IPS-NIHi7 (cell line): ENCODE measurements at regions not wholly inside any gene's neighbourhood (a gene's known extent, or its start where the extent isn't known, plus 50 kb on each side); places are given as distances from the start of the nearest gene placed in this dataset.
"Not testable (repeated sequence)": the region's sequence is repeated elsewhere in the genome, so short reads cannot be mapped to it uniquely, and the experiment has no call there.

ENCODE experiments used
- DNase-seq: peaks from one replicate; pipeline ENCODE4 v3.0.0; 2012; ENCODE audit warnings: mixed read lengths; ENCODE audit errors: extremely low spot score

GRCh38 chr5:28313321-28313951 is 1275.0 kb upstream of the CDH9 start:
- no peak for DNase-seq

- no peak for DNase-seq
Measured at GRCh38 chr5:28310696-28311095, 1272.3 kb upstream of the CDH9 start.

DNA sequence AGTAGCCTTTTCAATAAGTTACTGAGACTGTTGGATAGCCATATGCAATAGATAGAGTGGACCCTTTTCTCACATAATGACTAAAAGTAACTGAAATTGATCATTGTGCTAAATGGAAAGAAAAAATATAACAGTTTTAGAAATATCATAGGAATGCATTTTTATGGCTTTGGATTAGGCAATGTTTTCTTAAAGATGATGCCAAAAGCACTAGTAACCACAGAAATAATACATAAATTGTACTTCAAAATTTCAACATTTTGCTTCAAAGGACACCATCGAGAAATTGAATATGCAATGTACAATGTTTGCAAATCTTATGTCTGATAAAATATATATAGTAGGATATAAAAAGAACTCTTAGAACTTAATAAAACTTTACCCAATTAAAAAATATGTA is 1267.5 kb upstream of the CDH9 start:
- no peak for DNase-seq

DNA sequence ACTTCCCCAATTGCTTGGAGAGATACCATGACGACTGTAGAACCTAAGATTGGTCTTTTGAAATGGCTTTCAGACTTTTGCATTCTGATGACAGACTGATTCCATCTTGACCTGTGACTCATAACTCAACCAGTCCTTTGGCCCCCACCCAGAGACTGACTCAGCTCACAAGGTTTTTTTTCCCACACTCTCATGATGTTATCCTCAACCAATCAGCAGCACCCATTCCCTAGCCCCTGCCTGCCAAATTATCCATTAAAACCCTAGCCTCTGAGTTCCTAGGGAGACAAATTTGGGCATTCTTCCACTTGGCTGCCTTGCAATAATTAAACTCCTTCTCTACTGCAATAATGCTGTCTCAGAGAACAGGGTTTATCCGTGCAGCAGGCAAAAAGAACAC is 1263.3 kb upstream of the CDH9 start:
- DNase-seq, result no peak

- no peak for DNase-seq
Measured at GRCh38 chr5:28296254-28297013, 1258.0 kb upstream of the CDH9 start.

GRCh38 chr5:28287021-28287420 is 1248.6 kb upstream of the CDH9 start:
- DNase-seq, result not testable (repeated sequence)

DNA sequence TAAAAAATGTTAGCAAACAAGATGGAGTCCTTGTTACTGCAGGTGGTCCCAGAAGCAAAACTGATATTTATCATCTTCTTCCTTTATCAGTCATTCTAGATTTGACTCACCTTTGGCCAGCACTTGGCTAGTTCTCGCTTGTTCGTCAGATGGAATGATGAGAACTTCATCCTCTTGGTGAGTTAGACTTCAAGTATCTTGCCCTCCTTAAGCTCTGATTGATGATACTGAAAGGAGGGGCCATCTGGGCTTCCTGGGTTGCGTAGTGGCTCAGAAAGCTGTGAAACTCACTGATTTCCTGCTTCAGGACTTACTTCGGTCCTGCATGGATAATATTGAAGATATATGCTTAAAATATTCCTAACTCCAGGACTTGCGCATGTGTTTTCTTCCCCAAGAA is 1248.2 kb upstream of the CDH9 start:
- DNase-seq, result no peak

- no peak for DNase-seq
Measured at GRCh38 chr5:28284788-28285187, 1246.4 kb upstream of the CDH9 start.

- DNase-seq, result no peak
Measured at GRCh38 chr5:28281351-28281750, 1243.0 kb upstream of the CDH9 start.

- no peak for DNase-seq
Measured at GRCh38 chr5:28275931-28276330, 1237.5 kb upstream of the CDH9 start.

- DNase-seq, result no peak
Measured at GRCh38 chr5:28269978-28270377, 1231.6 kb upstream of the CDH9 start.

GRCh38 chr5:28265877-28266276 is 1227.5 kb upstream of the CDH9 start:
- DNase-seq, result no peak

DNA sequence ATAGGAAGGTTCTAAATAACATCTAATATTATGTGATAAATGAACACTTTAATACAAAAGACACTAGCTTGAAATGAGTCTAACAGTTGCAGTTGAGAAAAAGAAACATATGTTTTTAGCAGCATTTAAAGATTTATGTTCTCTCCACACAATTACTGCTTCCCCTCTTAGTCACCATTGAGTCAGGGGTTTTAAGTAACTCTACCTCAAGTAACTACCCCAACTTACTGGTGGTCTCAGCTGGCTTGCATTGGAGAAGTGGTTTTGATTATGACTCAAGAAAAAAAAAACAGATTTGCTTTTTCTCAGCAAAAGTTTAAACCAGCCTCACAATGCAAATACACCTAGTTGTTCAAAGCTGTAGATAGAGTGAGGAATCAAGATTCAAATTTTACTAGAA is 1216.5 kb upstream of the CDH9 start:
- no peak for DNase-seq

DNA sequence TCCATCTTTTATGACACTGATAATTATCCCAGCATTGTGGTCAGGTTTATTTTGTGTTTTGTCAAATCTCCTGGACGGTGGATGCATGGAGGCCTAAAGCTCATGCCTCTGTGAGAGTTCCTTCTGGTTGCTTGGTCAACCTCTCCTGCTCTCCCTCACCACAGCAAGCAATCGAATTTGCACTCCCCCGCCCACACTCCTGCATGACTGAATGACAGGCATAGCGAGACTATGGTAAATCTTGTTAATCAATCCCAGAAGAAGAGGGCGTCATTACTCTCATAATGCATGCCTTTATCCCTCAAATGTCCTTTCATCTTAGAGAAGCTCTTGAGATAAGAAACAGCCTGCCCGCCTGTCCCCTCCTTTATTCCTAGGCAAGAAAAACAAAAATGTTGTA is 1215.0 kb upstream of the CDH9 start:
- no peak for DNase-seq

- no peak for DNase-seq
Measured at GRCh38 chr5:28249771-28250415, 1211.5 kb upstream of the CDH9 start.

DNA sequence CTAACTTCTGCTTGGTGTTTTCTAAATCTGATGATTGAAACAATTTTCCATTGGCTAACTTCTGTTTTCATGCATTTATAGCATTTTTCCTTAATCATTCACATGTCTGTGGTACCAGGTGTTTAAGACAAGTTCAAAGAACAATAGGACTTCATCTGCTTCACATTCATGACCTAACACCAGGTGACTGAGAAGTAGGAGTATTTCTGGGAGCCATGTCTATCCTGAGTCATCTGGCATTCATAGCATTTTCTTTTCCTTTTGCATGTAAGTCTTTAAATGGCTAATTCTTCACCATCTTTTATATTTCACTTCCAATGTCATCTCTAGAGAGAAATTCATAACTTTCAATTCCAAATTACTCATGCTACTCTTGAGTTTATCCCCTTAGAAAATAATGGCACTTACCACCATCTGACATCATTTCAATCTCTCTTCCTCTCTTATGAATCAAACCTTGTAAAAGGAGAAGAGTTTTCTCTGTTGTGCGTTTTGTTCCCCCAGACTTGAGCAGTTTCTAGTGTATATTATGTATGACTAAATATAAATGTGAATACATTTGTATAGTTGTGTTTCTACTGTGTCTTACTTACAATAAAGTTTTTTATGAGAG is 1196.1 kb upstream of the CDH9 start:
- DNase-seq, result no peak

- no peak for DNase-seq
Measured at GRCh38 chr5:28226407-28226806, 1188.0 kb upstream of the CDH9 start.

- no peak for DNase-seq
Measured at GRCh38 chr5:28219539-28219938, 1181.2 kb upstream of the CDH9 start.

GRCh38 chr5:28217695-28218094 is 1179.3 kb upstream of the CDH9 start:
- no peak for DNase-seq

- DNase-seq, result no peak
Measured at GRCh38 chr5:28216939-28217360, 1178.6 kb upstream of the CDH9 start.

GRCh38 chr5:28215091-28215490 is 1176.7 kb upstream of the CDH9 start:
- DNase-seq, result no peak

DNA sequence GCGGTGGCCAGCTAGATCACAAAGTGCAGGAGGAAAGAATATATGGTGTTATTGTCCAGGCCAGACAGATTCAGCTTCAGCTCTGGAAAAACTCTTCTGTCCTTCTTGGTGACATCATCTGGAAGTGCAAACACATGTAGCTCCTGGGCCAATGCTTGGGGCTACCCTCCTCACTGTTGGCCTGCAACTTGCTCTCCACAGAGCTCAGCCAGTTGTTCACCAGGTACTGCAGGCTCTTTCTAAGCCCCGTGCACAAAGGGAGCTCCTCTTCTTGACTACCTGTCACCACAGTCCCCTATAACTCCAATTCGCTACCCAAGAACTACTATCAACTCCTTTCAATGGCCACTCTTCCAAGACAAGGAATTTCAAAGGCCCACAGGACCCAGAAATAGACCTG is 1175.9 kb upstream of the CDH9 start:
- DNase-seq, result no peak

- DNase-seq, result no peak
Measured at GRCh38 chr5:28208356-28208755, 1170.0 kb upstream of the CDH9 start.
